Subcutaneous abdominal adipose tissue (tissue), 5 donors: ENCODE measurements at regions not wholly inside any gene's neighbourhood (a gene's known extent, or its start where the extent isn't known, plus 50 kb on each side); places are given as distances from the start of the nearest gene placed in this dataset.
"Not testable (repeated sequence)": the region's sequence is repeated elsewhere in the genome, so short reads cannot be mapped to it uniquely, and the experiment has no call there.

Experiments used
- H3K27ac ChIP-seq: one replicate; pipeline ENCODE4 v1.7.0; 2013; ENCODE audit warnings: low read depth, mild to moderate bottlenecking, inconsistent platforms, low read length, moderate library complexity
- H3K27me3 ChIP-seq, 5 donors: one replicate each; pipeline ENCODE4 v1.7.0; 2013; ENCODE audit warnings: low read length in 5 of 5, inconsistent platforms in 1 of 5; ENCODE audit not compliant: control insufficient read depth in 5 of 5, insufficient read depth in 4 of 5
- H3K36me3 ChIP-seq, 5 donors: one replicate each; pipeline ENCODE4 v1.7.0; 2013; ENCODE audit warnings: low read length in 5 of 5; ENCODE audit not compliant: control insufficient read depth in 5 of 5, insufficient read depth in 5 of 5
- H3K4me1 ChIP-seq, 5 donors: one replicate each; pipeline ENCODE4 v1.7.0; 2013; ENCODE audit warnings: low read length in 5 of 5, mild to moderate bottlenecking in 3 of 5, moderate library complexity in 1 of 5; ENCODE audit not compliant: control insufficient read depth in 5 of 5, insufficient read depth in 5 of 5
- H3K4me3 ChIP-seq, 5 donors: one replicate each; pipeline ENCODE4 v1.7.0; 2013; ENCODE audit warnings: low read length in 5 of 5, low read depth in 1 of 5
- H3K9ac ChIP-seq, 5 donors: one replicate each; pipeline ENCODE4 v1.7.0; 2013; ENCODE audit warnings: low read length in 5 of 5, mild to moderate bottlenecking in 4 of 5, moderate library complexity in 3 of 5
- H3K9me3 ChIP-seq, 5 donors: one replicate each; pipeline ENCODE4 v1.7.0; 2013; ENCODE audit warnings: low read length in 5 of 5; ENCODE audit not compliant: control insufficient read depth in 5 of 5
- donor health status: healthy.
- donor health status: healthy.
- donor health status: healthy.
- donor health status: healthy.
- donor health status: healthy.

DNA sequence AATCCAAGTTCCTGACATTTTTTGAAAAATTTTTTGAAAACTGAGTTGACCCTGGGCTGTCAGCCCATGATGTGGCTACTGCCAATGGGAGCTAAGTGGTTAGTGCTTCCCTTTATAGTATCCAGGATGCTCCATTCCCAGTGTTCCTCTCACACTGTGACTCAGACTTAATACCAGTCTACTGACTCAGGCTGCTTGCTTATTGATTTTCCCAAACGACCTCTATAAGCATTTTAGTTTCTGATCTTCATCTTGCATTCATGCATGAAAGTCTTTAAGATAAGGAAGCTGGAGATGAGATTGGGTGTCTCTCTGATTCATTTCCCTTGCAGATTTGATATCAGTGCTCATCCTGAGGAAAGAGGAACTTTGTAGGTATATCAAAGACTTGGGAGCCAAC, 560.0 kb downstream of the TBC1D32 start:
- H3K27ac ChIP-seq: no peak overlapping the region
- no peaks in the 10 kb centered on the region for H3K27me3 ChIP-seq
- H3K36me3 ChIP-seq: no peaks in the 10 kb centered on the region
- H3K9ac ChIP-seq: no peak overlapping the region
- peaks cover 0 to 21% (median 5%) of the 10 kb centered on the region in 5 donors for H3K9me3 ChIP-seq
- no peak overlapping the region for H3K4me3 ChIP-seq
- H3K4me1 ChIP-seq: no peaks in the 10 kb centered on the region

GRCh38 chr6:120771019-120771418, 563.3 kb downstream of the TBC1D32 start:
- peaks cover 0 to 3% (median 0%) of the 10 kb centered on the region in 5 donors for H3K9me3 ChIP-seq
- no peak overlapping the region for H3K4me3 ChIP-seq
- H3K27ac ChIP-seq: no peak overlapping the region
- no peaks in the 10 kb centered on the region for H3K27me3 ChIP-seq
- H3K9ac ChIP-seq: no peak overlapping the region
- no peaks in the 10 kb centered on the region for H3K4me1 ChIP-seq
- H3K36me3 ChIP-seq: no peaks in the 10 kb centered on the region

DNA sequence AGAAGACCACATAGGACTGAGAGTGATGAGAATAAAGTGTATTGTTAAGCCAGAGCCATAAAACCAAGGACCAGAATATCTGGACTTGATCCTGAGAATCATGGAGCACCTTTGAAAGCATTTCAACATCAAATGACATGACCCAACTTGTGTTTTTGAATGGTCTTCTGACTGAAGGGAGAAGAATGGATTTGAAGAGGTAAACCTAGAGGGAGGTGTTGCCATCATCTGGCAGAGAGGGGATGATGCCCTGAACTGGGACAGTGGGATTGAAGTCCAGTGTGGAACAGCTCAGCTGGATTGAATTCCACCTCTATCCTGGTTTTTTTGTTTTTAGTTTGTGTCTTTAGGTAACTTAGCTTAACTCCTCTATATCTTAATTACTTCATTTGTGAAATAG, 570.0 kb downstream of the TBC1D32 start:
- Histone ChIP-seq H3K4me3 (no peak overlapping the region), H3K9ac (no peak overlapping the region), H3K36me3 (no peaks in the 10 kb centered on the region), H3K4me1 (no peaks in the 10 kb centered on the region), H3K27me3 (no peaks in the 10 kb centered on the region), H3K27ac (no peak overlapping the region), H3K9me3 (no peaks in the 10 kb centered on the region)

DNA sequence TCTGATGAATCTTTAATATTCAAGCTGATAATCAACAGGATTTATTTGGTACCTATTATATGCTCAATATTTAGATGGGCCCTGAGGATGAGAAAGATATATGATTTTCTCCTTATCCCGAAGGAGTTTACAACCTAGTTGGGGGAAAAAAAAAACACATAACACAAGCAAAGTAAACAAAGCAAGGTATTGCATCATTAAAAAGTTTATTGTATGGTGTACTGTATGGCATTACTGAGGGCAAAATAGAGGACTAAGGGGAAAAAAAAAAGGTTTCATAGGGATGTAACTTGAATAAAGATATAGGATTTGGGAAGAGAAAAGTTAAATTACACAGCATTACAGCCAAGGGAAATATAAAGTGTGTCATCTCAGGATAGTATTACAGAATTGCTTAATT, 574.7 kb downstream of the TBC1D32 start:
- Histone ChIP-seq H3K27me3 (no peaks in the 10 kb centered on the region), H3K27ac (no peak overlapping the region), H3K36me3 (no peaks in the 10 kb centered on the region), H3K4me3 (no peak overlapping the region), H3K4me1 (no peaks in the 10 kb centered on the region), H3K9ac (no peak overlapping the region), H3K9me3 (no peaks in the 10 kb centered on the region)

GRCh38 chr6:120748574-120748973, 585.7 kb downstream of the TBC1D32 start:
- H3K36me3 ChIP-seq, H3K4me1 ChIP-seq, H3K27ac ChIP-seq, H3K9me3 ChIP-seq, H3K27me3 ChIP-seq, H3K4me3 ChIP-seq, H3K9ac ChIP-seq: not testable (repeated sequence)

DNA sequence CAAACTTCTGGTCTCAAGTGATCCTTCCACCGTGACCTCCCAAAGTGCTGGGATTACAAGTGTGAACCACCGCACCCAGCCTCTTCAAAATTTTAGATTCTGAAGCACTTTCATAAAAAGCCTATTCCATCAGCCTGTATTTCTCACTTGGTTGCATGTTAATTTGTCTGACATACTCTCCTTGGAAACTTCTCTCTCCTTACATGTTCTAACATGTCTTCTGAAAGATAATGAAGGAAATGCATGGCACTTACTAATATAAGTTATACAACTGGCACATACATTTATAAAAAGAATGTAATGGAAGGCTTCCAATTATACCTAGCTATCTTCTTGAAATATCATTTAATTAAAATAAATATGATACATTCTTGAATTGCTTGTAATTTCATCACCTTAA, 597.5 kb downstream of the TBC1D32 start:
- H3K9ac ChIP-seq: no peak overlapping the region
- no peak overlapping the region for H3K4me3 ChIP-seq
- no peaks in the 10 kb centered on the region for H3K27me3 ChIP-seq
- H3K36me3 ChIP-seq: no peaks in the 10 kb centered on the region
- H3K27ac ChIP-seq: no peak overlapping the region
- H3K4me1 ChIP-seq: no peaks in the 10 kb centered on the region
- H3K9me3 ChIP-seq: peaks cover 0 to 8% (median 3%) of the 10 kb centered on the region in 5 donors

- no peak overlapping the region for H3K4me3 ChIP-seq
- H3K4me1 ChIP-seq: no peaks in the 10 kb centered on the region
- no peak overlapping the region for H3K9ac ChIP-seq
- H3K27ac ChIP-seq: no peak overlapping the region
- H3K9me3 ChIP-seq: peaks cover 0 to 8% (median 6%) of the 10 kb centered on the region in 5 donors
- no peaks in the 10 kb centered on the region for H3K36me3 ChIP-seq
- no peaks in the 10 kb centered on the region for H3K27me3 ChIP-seq
Observed at GRCh38 chr6:120735641-120736040, 598.6 kb downstream of the TBC1D32 start.

DNA sequence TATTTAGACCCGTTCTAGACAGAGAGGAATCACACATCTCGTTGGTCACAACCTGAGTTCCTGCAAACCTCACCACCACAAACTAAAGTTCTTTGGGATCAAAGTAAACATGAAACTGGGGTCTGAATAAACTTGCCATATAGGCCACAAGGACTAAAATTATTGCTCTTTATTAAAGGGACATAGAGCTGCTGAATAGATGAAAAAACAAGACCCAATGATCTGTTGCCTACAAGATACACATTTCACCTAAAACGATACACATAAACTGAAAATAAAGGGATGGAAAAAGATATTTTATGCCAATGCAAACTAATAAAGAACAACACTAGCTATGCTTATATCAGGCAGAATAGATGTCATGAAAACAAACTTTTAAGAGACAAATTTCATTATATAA, 623.0 kb downstream of the TBC1D32 start:
- H3K27ac ChIP-seq: no peak overlapping the region
- no peaks in the 10 kb centered on the region for H3K27me3 ChIP-seq
- no peak overlapping the region for H3K9ac ChIP-seq
- no peak overlapping the region for H3K4me3 ChIP-seq
- H3K36me3 ChIP-seq: no peaks in the 10 kb centered on the region
- peaks cover 0 to 19% (median 6%) of the 10 kb centered on the region in 5 donors for H3K9me3 ChIP-seq
- H3K4me1 ChIP-seq: no peaks in the 10 kb centered on the region

- Histone ChIP-seq H3K4me3 (no peak overlapping the region), H3K9me3 (no peaks in the 10 kb centered on the region), H3K36me3 (no peaks in the 10 kb centered on the region)
Observed at GRCh38 chr6:120700001-120700400, 634.3 kb downstream of the TBC1D32 start.

DNA sequence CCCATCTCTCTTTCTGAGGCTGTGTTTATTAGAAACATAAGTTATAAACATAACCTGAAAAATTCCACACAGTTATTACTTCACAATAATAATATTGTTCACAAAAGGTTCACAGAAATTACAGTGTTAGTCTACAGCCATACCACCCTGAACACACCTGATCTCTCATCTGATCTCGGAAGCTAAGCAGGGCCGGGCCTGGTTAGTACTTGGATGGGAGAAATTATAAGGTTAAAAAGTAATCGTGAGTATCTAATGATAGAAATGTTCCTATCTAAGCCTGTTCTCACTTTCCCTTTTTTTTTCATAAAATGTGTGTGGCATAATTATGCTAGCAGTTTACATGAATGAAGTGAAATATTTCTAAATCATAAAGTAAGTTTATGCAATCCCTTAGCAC, 647.8 kb downstream of the TBC1D32 start:
- no peaks in the 10 kb centered on the region for H3K27me3 ChIP-seq
- no peak overlapping the region for H3K27ac ChIP-seq
- no peak overlapping the region for H3K4me3 ChIP-seq
- no peak overlapping the region for H3K9ac ChIP-seq
- H3K36me3 ChIP-seq: no peaks in the 10 kb centered on the region
- H3K9me3 ChIP-seq: no peaks in the 10 kb centered on the region
- H3K4me1 ChIP-seq: no peaks in the 10 kb centered on the region

More at GRCh38 chr6:120700001-120700400, 634.3 kb downstream of the TBC1D32 start:
- Histone ChIP-seq H3K9ac (no peak overlapping the region), H3K27me3 (no peaks in the 10 kb centered on the region), H3K27ac (no peak overlapping the region), H3K4me1 (no peaks in the 10 kb centered on the region)

DNA sequence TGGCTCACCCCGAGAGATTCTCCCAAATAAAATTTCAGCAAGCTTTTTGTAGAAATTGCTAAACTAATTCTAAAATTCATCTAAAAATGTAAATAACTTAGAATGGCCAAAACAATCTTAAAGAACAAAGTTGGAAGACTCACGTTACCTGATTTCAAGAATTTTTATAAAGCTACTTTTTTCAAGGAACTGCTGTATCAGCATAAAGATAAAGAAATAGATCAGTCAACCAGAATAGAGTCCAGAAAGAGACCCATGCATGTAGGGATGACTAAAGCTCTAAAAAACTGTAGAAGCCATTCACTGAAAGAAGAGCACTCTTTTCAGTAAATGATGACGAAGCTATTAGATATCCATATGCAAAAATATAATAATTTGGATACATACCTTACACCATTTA, 652.1 kb downstream of the TBC1D32 start:
- Histone ChIP-seq H3K9me3 (peaks cover 0 to 3% (median 0%) of the 10 kb centered on the region in 5 donors), H3K27ac (no peak overlapping the region), H3K4me3 (no peak overlapping the region), H3K9ac (no peak overlapping the region), H3K27me3 (no peaks in the 10 kb centered on the region), H3K4me1 (no peaks in the 10 kb centered on the region), H3K36me3 (no peaks in the 10 kb centered on the region)
